DND-41 (cell line): ENCODE measurements at regions not wholly inside any gene's neighbourhood (a gene's known extent, or its start where the extent isn't known, plus 50 kb on each side); places are given as distances from the start of the nearest gene placed in this dataset.

ENCODE experiments used
- CTCF ChIP-seq: IDR thresholded peaks from 2 replicates; pipeline ENCODE4 v1.5.1; 2012; ENCODE audit warnings: borderline replicate concordance, low read length, moderate library complexity, mild to moderate bottlenecking; ENCODE audit not compliant: poor library complexity, severe bottlenecking; ENCODE audit errors: extremely low read depth
- EZH2 ChIP-seq: IDR thresholded peaks from 3 replicates; pipeline ENCODE4 v1.6.1; 2012; ENCODE audit warnings: borderline replicate concordance, low read depth, mild to moderate bottlenecking, moderate library complexity, low read length, inconsistent platforms; ENCODE audit not compliant: severe bottlenecking

GRCh38 chr4:37767019-37767418 is 59.5 kb upstream of the PGM2 start:
- TF ChIP-seq CTCF = no peak
- TF ChIP-seq EZH2 = no peak
